ENCODE measurements at regions not wholly inside any gene's neighbourhood (a gene's known extent, or its start where the extent isn't known, plus 50 kb on each side); places are given as distances from the start of the nearest gene placed in this dataset.
"Not testable (repeated sequence)": the region's sequence is repeated elsewhere in the genome, so short reads cannot be mapped to it uniquely, and the experiment has no call there.

DNA sequence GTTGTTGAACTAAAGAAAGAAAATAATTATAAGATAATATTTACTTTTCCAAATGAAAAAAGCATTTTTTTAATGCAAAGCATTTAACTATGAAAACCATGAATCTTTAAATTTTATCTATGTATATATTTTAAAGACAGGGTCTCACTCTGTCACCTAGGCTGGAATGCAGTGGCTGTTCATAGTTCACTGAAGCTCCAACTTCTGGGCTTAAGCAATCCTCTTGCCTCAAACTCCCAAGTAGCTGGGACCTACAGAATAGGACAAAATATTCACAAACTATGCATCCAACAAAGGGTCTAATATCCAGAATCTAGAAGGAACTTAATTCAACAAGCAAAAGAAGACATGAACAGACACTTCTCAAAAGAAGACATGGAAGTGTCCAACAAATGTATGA is 55.9 kb upstream of the ALB start:
- DNase-seq (ENCODE audit: low read depth) = no peak

DNA sequence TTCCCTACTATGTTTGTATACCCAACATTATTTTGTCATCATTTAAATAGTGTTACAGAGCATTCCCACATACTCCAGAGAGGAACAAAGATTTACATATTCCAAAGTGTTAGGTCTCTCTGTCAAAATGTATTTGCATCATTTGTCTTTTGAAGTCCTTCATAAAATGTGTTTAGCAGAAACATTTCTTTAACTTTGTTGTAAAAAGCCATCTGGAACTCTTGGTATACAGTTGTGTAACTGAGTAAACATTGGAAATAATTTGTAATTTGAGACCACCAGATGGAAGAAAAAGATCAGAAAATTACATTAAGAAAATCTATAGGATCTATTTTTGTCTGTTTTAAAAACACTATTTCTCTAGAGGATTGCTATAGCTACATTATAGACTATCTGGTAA is 56.6 kb upstream of the ALB start:
- DNase-seq (ENCODE audit: low read depth) = no peak

DNA sequence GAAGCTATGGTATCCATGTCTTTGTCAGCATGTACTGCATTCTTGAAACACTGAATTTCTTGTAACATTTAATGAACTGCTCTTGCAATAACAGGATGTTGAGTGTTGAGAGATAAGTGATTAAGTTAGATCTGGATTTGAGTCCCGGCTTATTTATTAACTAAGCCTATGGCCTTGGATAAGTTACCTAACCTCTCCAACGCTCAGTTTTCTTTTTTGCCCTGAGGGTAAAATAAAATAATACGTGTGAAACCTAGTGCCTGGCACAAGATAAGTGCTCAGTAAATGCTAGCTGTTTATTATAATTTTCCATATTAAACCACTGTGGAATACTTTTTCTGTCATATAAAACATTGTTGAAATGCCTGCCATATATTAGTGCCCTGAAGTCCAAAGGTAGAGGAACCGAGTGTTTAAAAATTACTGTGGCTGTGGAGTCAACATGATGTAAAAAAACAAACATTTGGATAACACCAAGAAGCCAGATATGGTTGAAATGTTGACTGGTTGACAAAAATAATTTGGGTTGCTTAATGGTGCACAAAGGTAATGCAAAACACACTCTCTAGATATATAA is 58.6 kb upstream of the ALB start:
- DNase-seq (ENCODE audit: low read depth) = no peak

DNA sequence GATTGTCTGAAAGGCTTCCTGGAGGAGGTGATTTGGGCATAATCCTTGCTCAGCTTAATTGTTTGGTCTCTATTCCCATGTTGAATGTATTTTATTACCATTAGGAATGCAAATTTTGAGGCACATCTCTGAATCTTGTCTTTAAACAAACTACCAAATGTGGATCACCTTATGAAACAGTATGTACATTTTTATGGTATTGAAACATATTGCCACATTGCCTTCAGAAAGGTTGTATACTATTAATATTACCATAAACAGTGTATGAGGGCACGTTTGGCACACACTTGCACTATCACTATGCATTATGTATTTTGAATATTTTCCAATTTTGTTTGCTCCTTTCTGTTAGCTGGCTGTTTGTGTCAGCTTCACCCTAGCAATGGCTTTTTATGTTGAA is 60.0 kb upstream of the ALB start:
- no peak for DNase-seq (ENCODE audit: low read depth)

DNA sequence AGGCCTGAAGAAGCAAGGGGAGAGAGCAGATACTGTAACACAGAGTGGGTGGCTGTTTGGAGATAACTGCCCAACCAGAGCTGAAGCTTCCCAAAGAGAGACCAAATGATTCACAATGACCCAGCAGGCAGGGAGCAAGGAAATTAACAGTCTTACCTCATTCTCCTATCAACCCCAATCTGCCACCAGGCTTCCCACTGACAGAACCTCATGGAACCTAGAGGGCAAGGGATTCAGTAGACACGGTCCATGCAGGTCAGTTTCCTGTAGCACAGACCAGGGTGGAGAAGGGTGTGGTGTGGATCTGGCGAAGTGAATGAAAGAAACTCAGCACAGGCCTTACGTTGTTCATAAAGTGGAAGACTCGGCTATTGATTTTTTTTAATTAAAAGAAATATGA is 60.7 kb upstream of the ALB start:
- no peak for DNase-seq (ENCODE audit: low read depth)

DNA sequence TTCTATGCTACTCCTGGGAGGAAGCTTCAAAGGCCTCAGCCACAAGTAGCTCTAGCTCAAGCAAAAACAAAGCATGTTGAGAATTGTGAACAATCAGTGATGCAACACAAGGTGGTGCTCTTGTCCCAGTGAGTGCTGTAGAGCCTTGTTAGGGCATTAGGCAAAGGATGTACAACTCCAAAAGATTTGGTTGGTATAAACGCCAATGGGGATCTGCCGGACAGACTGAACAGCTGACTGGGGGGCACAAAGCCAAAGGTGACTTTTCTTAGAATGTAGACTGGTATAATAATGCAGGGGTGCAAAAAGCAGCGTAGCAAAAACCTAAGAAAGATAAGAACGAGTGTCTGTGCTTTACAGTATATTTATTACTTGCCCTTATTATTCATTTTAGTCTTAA is 62.6 kb upstream of the ALB start:
- no peak for DNase-seq (ENCODE audit: low read depth)

DNA sequence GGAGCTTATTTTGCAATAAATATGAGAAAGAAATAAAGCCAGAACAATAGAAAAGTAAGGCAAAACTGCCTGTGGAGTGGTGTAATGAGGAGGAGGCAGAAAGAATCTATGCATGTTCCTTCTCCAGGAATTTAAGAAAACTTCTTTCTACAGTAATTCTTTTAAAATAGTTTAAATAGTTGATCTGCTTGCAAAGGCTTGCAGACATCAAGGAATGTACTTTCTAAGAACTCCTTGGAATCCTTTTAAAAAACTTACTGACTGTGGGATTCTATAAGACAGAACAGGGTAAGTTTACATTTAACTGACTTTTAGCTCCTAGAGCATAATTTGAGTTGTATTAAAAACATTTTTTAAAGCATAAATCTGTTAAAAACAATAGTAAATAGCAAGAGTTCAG is 63.2 kb upstream of the ALB start:
- no peak for DNase-seq (ENCODE audit: low read depth)

DNA sequence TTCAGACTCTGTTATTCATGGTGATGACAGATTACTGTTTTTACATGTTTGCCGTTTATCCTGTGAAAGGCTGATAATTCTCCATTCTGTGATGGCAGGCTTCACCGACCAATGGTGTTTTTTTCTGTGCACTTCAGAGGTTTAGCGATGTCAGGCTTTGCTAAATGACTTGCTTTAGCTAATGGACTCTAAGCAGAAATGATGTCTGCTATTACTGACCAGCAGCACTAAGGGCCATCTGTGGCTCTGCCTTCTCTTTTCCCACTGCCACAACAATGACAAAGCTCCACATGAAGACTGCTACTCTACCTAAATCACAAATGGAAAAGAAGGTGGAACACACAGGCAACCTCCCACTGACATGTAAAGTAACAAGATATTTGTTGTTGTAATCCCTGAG is 68.4 kb upstream of the ALB start:
- DNase-seq (ENCODE audit: low read depth) = no peak

DNA sequence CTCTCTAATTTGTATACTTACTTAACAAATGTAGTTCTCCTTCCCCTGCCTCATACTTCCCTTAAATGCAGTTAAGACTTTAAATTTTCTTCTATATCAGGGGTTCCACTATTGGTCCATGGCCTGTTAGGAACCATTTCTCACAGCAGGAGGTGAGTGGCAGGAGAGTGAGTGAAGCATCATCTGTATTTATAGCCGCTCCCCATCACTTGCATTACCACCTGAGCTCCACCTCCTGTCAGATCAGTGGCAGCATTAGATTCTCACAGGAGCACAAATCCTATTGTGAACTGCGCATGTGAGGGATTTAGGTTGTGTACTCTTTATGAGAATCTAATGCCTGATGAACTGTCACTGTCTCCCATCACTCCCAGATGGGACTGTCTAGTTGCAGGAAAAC is 72.1 kb upstream of the ALB start:
- not testable (repeated sequence) for DNase-seq (ENCODE audit: low read depth)

DNA sequence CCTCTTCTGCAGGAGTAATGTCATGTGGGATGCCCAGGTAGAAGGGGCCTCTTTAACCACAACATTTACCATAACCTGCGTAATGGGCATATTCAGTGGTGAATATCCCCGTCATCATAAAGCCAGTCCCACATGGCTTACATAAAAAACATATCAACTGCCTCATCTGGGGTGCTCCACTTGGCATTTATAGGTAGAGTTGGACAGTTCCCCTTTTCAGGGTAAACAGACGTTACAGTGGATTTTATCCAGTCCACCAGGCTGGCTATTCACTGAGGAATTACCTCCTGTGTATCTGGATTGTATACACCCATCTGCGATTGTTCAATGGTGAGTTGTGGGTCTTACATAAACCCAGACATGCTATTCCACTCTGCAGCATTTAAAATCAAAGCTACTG is 70.7 kb upstream of the ANKRD17 start:
- no peak for DNase-seq (ENCODE audit: low read depth)

DNA sequence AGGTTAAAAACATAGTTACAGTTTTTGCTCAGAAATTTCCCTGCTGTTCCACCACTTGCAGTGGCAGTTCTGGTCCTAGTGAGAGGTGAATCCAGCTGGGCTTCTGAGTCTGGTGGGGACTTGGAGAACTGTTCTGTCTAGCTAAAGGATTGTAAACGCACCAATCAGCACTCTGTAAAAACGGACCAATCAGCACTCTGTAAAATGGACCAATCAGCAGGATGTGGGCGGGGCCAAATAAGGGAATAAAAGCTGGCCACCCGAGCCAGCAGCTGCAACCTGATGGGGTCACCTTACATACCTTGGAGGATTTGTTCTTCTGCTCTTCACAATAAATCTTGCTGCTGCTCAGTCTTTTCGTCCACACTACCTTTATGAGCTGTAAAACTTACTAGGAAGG is 67.2 kb upstream of the ANKRD17 start:
- DNase-seq (ENCODE audit: low read depth) = not testable (repeated sequence)

DNA sequence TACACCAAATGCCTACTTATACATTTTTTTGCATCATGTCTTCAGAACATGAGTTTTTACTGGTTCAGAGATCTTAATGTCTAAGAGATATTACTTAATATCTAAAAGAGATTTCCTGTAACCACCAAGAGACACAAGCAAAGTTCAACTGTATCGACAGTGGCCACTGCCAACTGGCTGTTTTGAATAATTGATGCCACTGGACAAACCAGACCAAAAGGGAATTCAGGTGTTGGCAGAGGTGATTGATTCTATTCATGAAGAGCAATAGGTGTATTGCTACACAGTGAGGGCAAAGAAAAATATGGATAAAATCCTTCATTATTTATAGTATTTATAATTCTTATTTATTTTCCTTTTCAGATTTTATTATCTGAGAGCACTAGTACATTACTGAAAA is 58.5 kb upstream of the ANKRD17 start:
- DNase-seq (ENCODE audit: low read depth) = no peak

DNA sequence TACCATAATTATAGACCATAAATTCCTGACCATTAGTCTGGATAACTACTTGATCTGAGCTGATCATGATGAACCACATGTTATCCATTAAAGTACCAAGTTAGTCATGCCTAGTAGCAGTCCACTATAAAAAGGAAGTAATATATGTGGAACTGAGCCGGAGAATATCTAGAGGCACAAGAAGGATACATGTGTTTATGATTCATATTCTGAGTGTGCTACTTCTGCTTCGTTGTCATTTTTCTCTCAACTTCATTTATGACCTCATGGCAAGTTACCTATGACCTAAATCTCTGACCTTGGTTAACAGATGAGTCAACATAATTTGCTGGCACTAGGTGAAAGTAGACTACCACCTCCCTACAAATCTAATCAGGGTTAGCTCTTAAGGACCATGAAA is 56.5 kb upstream of the ANKRD17 start:
- peak; percentile 77 for DNase-seq (ENCODE audit: low read depth)

DNA sequence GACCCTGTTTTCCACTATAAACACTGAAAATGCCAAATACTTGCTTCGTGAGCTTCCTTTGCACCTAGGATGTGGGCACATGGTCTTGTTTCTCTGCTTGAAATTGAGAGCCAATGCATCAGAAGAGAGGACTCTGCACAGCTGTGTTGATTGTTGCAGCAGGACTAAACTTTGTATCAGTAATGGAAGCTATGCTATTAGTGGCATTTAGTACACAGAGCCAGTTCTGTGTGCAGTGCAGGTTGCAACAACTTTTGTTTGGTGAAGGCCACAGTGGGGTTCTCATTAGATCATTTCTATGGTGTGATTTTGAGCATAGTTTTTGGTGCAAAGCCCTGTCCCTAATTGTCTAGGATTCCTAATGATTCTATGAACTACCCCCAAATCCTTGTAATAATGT is 54.4 kb upstream of the ANKRD17 start:
- no peak for DNase-seq (ENCODE audit: low read depth)

DNA sequence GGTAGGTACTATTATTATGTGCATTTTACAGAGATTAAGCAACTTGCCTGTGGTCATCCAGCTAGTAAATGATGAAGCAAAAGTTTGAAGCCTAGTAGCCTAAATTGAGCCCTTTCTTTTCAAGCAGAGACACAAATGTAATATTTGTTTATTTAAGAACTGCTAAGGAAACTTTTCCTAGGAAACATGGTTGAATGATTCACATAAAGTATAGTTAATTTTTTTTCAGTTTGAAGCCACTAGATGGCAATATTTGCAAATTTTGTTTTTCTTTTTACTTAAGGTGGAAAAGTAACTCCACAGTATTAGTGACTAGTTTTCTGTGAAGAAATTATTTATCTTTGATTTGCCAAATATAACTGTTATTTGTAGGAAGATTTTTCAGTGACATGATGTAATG is 52.8 kb upstream of the ANKRD17 start:
- DNase-seq (ENCODE audit: low read depth) = peak; percentile 40

DNA sequence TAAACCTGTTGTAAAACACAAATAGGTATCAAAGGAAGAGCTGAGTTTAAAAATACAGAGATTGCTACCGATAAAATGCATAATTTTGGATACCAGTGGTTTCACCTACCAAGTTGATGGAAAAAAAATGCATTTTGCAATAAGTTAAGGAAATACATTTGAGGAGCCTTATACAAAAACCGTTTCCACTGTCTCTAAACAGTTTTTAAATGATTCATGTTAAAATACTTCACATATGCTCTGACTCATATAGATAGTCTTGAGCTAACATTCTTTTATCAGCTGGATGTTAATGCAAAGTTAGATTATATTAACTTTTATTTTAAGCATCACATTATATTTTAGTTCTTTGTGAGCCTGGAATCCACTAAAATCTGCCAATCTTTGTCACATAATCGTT is 50.6 kb upstream of the ANKRD17 start:
- DNase-seq (ENCODE audit: low read depth) = peak; percentile 49
